ENCODE measurements at regions not wholly inside any gene's neighbourhood (a gene's known extent, or its start where the extent isn't known, plus 50 kb on each side); places are given as distances from the start of the nearest gene placed in this dataset.

GRCh38 chr13:104987621-104988020 is 1547.8 kb downstream of the EFNB2 start:
- TF ChIP-seq CTCF (IDR thresholded peaks at IDR 0.05): no peak
- no peak for TF ChIP-seq POLR2A (IDR thresholded peaks at IDR 0.05)

Measured in thyroid gland (tissue), 4 donors.